KMS-11 (cell line): ENCODE measurements at regions not wholly inside any gene's neighbourhood (a gene's known extent, or its start where the extent isn't known, plus 50 kb on each side); places are given as distances from the start of the nearest gene placed in this dataset.
"Not testable (repeated sequence)": the region's sequence is repeated elsewhere in the genome, so short reads cannot be mapped to it uniquely, and the experiment has no call there.

Experiments
- H2AFZ ChIP-seq: fragments of 200-600 bp; sonication (generic); 2 replicates; pipeline ENCODE4 v1.6.1; 2016; ENCODE audit warnings: antibody characterized with exemption, mixed run types, low read depth
- H3K27ac ChIP-seq: fragments of 200-600 bp; sonication (generic); 2 replicates; pipeline ENCODE4 v1.6.1; 2016; ENCODE audit warnings: mild to moderate bottlenecking, mixed run types
- H3K27me3 ChIP-seq: fragments of 200-600 bp; sonication (generic); 2 replicates; pipeline ENCODE4 v1.6.1; 2017; ENCODE audit warnings: mild to moderate bottlenecking, low read depth, mixed run types, moderate library complexity; ENCODE audit not compliant: insufficient read depth
- H3K36me3 ChIP-seq: fragments of 200-600 bp; sonication (generic); 2 replicates; pipeline ENCODE4 v1.6.1; 2017; ENCODE audit warnings: mild to moderate bottlenecking, mixed run types; ENCODE audit not compliant: insufficient read depth
- H3K4me1 ChIP-seq: fragments of 200-600 bp; sonication (generic); 2 replicates; pipeline ENCODE4 v1.6.1; 2016; ENCODE audit warnings: mild to moderate bottlenecking, low read depth, mixed run types; ENCODE audit not compliant: poor library complexity, severe bottlenecking
- H3K4me2 ChIP-seq: fragments of 200-600 bp; sonication (generic); 2 replicates; pipeline ENCODE4 v1.7.0; 2016; ENCODE audit warnings: mild to moderate bottlenecking, mixed run types
- H3K4me3 ChIP-seq: fragments of 200-600 bp; sonication (generic); IDR thresholded peaks from 2 replicates; pipeline ENCODE4 v1.6.1; 2017; ENCODE audit warnings: low read depth, low read length, mixed read lengths; ENCODE audit not compliant: insufficient read depth
- H3K79me2 ChIP-seq: fragments of 200-600 bp; sonication (generic); 2 replicates; pipeline ENCODE4 v1.6.1; 2016; ENCODE audit warnings: low read depth, mixed run types; ENCODE audit not compliant: insufficient read depth
- H3K9ac ChIP-seq: fragments of 200-600 bp; sonication (generic); 2 replicates; pipeline ENCODE4 v1.6.1; 2016; ENCODE audit warnings: mild to moderate bottlenecking, mixed run types
- H4K20me1 ChIP-seq: fragments of 200-600 bp; sonication (generic); 2 replicates; pipeline ENCODE4 v1.6.1; 2016; ENCODE audit warnings: mild to moderate bottlenecking, mixed run types; ENCODE audit not compliant: insufficient read depth
- CTCF ChIP-seq: fragments of 200-600 bp; sonication (generic); conservative IDR thresholded peaks from 2 replicates; pipeline ENCODE4 v1.6.1; 2017; ENCODE audit warnings: low read depth, mild to moderate bottlenecking, antibody characterized with exemption, low read length, moderate library complexity, mixed read lengths

GRCh38 chr6:2344319-2344905 is 99.0 kb upstream of the GMDS start:
- no peak overlapping the region for H3K27ac ChIP-seq
- H3K9ac ChIP-seq: no peak overlapping the region
- no peak overlapping the region for H2AFZ ChIP-seq
- no peak overlapping the region for H3K4me2 ChIP-seq
- no peaks in the 10 kb centered on the region for H3K79me2 ChIP-seq
- no peaks in the 10 kb centered on the region for H3K36me3 ChIP-seq
- no peaks in the 10 kb centered on the region for H4K20me1 ChIP-seq
- H3K27me3 ChIP-seq: no peaks in the 10 kb centered on the region
- no peak for TF ChIP-seq CTCF
- no peaks in the 10 kb centered on the region for H3K4me1 ChIP-seq
- H3K4me3 ChIP-seq: no peak overlapping the region

DNA sequence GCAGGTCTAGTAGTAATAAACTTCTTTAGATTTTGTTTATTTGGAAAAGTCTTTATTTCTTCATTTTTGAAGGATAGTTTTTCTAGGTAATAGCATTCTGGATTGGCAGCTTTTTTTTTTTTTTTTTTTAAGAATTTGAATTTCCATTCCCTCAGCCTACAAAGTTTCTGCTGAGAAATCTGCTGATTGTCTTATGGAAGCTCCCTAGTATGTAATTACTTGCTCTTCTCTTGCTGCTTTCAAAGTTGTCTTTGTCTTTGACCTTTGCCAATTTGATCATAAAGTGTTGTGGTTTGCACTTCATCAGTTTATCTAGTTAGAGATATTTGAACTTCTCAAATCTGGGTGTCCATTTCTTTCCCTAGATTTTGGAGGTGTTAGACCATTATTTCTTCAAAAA is 82.2 kb upstream of the GMDS start:
- H3K4me2 ChIP-seq: no peak overlapping the region
- no peak overlapping the region for H3K27ac ChIP-seq
- H3K4me1 ChIP-seq: no peaks in the 10 kb centered on the region
- H2AFZ ChIP-seq: no peak overlapping the region
- H3K4me3 ChIP-seq: no peak overlapping the region
- no peak for TF ChIP-seq CTCF
- H3K9ac ChIP-seq: no peak overlapping the region
- no peaks in the 10 kb centered on the region for H3K27me3 ChIP-seq
- no peaks in the 10 kb centered on the region for H3K36me3 ChIP-seq
- H4K20me1 ChIP-seq: no peaks in the 10 kb centered on the region
- no peaks in the 10 kb centered on the region for H3K79me2 ChIP-seq

DNA sequence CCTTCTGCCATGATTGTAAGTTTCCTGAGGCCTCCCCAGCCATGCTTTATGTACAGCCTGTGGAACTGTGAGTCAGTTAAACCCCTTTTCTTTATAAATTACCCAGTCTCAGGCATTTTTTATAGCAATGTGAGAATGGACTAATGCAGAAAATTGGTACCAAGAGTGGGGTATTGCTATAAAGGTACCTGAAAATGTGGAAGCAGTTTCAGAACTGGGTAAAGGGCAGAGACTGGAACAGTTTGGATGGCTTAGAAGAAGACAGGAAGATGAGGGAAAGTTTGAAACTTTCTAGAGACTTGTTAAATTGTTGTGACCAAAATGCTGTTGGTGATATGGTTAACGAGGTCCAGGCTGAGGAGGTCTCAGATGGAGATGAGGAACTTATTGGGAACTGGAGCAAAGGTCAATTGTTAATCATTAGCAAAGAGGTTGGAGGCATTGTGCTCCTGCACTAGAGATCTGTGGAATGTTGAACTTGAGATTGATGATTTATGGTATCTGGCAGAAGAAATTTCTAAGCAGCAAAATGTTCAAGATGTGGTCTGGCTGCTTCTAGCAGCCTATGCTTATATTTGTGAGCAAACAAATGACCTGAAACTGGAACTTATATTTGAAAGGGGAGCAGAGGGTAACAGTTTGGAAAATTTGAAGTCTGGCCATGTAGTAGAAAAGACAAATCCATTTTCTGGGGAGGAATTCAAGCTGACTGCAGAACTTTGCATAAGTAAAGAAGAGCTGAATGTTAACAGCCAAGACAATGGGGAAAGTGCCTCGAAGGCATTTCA is 79.0 kb upstream of the GMDS start:
- no peak for TF ChIP-seq CTCF
- H2AFZ ChIP-seq: no peak overlapping the region
- H3K79me2 ChIP-seq: no peaks in the 10 kb centered on the region
- no peak overlapping the region for H3K4me2 ChIP-seq
- H3K4me3 ChIP-seq: no peak overlapping the region
- no peaks in the 10 kb centered on the region for H4K20me1 ChIP-seq
- H3K4me1 ChIP-seq: no peaks in the 10 kb centered on the region
- H3K36me3 ChIP-seq: no peaks in the 10 kb centered on the region
- H3K9ac ChIP-seq: no peak overlapping the region
- H3K27me3 ChIP-seq: no peaks in the 10 kb centered on the region
- no peak overlapping the region for H3K27ac ChIP-seq

DNA sequence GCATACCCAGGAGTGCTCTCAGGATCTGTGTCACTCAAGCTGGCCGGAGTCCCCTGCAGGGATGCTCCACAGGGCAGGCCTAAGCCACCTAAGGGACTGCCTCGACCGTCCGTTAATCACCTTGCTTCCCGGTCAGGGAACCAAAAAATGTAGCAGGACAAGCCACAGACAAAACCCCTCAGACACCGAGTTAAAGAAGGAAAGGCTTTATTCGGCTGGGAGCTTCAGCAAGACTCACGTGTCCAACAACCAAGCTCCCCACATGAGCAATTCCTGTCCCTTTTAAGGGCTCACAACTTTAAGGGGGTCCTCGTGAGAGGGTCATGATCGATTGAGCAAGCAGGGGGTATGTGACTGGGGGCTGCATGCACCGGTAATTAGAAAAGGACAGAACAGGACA is 72.1 kb upstream of the GMDS start:
- not testable (repeated sequence) for H3K36me3 ChIP-seq, H3K4me1 ChIP-seq, H3K27me3 ChIP-seq, H3K79me2 ChIP-seq, H2AFZ ChIP-seq, H4K20me1 ChIP-seq, H3K4me2 ChIP-seq, H3K27ac ChIP-seq, H3K9ac ChIP-seq, H3K4me3 ChIP-seq

DNA sequence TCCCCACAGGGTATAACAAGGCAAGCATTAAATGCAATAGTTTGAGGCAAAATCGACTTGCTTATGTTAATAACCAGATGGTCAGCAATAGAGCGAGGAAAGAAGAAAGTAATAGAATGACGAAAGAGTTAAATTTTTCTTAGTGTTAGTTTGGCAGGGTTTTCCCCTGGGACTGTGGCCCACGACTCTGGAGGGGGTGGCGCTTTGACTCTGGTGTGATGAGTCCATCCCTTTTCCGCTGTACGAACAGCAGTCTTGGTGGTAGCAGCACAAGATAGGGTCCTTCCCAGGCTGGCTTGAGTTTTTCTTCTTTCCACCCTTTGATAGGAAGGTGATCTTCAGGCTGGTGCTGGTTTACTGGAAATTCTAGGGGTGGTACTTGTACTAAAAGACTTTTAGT is 69.2 kb upstream of the GMDS start:
- Histone ChIP-seq H2AFZ (no peak overlapping the region), H3K4me2 (no peak overlapping the region), H3K36me3 (no peaks in the 10 kb centered on the region), H3K4me1 (no peaks in the 10 kb centered on the region), H3K27ac (no peak overlapping the region), H3K79me2 (no peaks in the 10 kb centered on the region), H3K4me3 (no peak overlapping the region), H3K27me3 (no peaks in the 10 kb centered on the region), H4K20me1 (no peaks in the 10 kb centered on the region), H3K9ac (no peak overlapping the region)
- TF ChIP-seq CTCF: no peak
